Stimulated activated CD4-positive, alpha-beta T cell treated with anti-CD3 and anti-CD28 coated beads, Interleukin-4, amount 100 ng/mL, for 24 hours (primary cell): ENCODE measurements at regions not wholly inside any gene's neighbourhood (a gene's known extent, or its start where the extent isn't known, plus 50 kb on each side); places are given as distances from the start of the nearest gene placed in this dataset.
"Not testable (repeated sequence)": the region's sequence is repeated elsewhere in the genome, so short reads cannot be mapped to it uniquely, and the experiment has no call there.

Source experiments
- DNase-seq: peaks from one replicate; pipeline ENCODE4 v3.0.0-alpha.2; 2020

- no peak for DNase-seq
These were observed 53.0 kb upstream of the CA12 start for GRCh38 chr15:63434576-63435186.

GRCh38 chr15:63435204-63435820 is 53.7 kb upstream of the CA12 start:
- no peak for DNase-seq

GRCh38 chr15:63436341-63436740 is 54.7 kb upstream of the CA12 start:
- DNase-seq = no peak

- peak; percentile 71 for DNase-seq
These were observed 55.3 kb upstream of the CA12 start for GRCh38 chr15:63436872-63437375.

GRCh38 chr15:63439536-63440264 is 58.1 kb upstream of the CA12 start:
- no peak for DNase-seq

- no peak for DNase-seq
These were observed 58.6 kb upstream of the CA12 start for GRCh38 chr15:63440265-63440648.

- no peak for DNase-seq
These were observed 59.1 kb upstream of the CA12 start for GRCh38 chr15:63440756-63441155.

GRCh38 chr15:63441266-63441665 is 59.6 kb upstream of the CA12 start:
- DNase-seq = no peak

- no peak for DNase-seq
These were observed 60.4 kb upstream of the CA12 start for GRCh38 chr15:63442080-63442479.

GRCh38 chr15:63444611-63445010 is 59.8 kb upstream of the USP3 start:
- no peak for DNase-seq

- no peak for DNase-seq
These were observed 58.1 kb upstream of the USP3 start for GRCh38 chr15:63446255-63446654.

- no peak for DNase-seq
These were observed 57.2 kb upstream of the USP3 start for GRCh38 chr15:63447017-63447676.

GRCh38 chr15:63448266-63448665 is 56.1 kb upstream of the USP3 start:
- DNase-seq = no peak

GRCh38 chr15:63448872-63449555 is 55.4 kb upstream of the USP3 start:
- DNase-seq = not testable (repeated sequence)

GRCh38 chr15:63449731-63450130 is 54.7 kb upstream of the USP3 start:
- DNase-seq = no peak

- no peak for DNase-seq
These were observed 53.5 kb upstream of the USP3 start for GRCh38 chr15:63450884-63451225.

GRCh38 chr15:63451671-63452315 is 52.6 kb upstream of the USP3 start:
- DNase-seq = no peak

- no peak for DNase-seq
These were observed 51.7 kb upstream of the USP3 start for GRCh38 chr15:63452552-63453136.

GRCh38 chr15:63453186-63453905 is 51.0 kb upstream of the USP3 start:
- DNase-seq = no peak

GRCh38 chr15:63454503-63455211 is 49.7 kb upstream of the USP3 start:
- no peak for DNase-seq
